ENCODE measurements at regions not wholly inside any gene's neighbourhood (a gene's known extent, or its start where the extent isn't known, plus 50 kb on each side); places are given as distances from the start of the nearest gene placed in this dataset.

- DNase-seq (ENCODE audit: low read depth in 3 of 3) = no peak
These were observed 187.1 kb upstream of the SPEF2 start for GRCh38 chr5:35430381-35431162.

- no peak for DNase-seq (ENCODE audit: low read depth in 3 of 3)
These were observed 189.9 kb upstream of the PRLR start for GRCh38 chr5:35420200-35420599.

- DNase-seq (ENCODE audit: low read depth in 3 of 3) = no peak
These were observed 186.8 kb upstream of the PRLR start for GRCh38 chr5:35417040-35417439.

- DNase-seq (ENCODE audit: low read depth in 3 of 3) = no peak
These were observed 186.1 kb upstream of the PRLR start for GRCh38 chr5:35416217-35416988.

GRCh38 chr5:35415309-35415708, 185.0 kb upstream of the PRLR start:
- DNase-seq (ENCODE audit: low read depth in 3 of 3) = no peak

- no peak for DNase-seq (ENCODE audit: low read depth in 3 of 3)
These were observed 179.1 kb upstream of the PRLR start for GRCh38 chr5:35409361-35409760.

- no peak for DNase-seq (ENCODE audit: low read depth in 3 of 3)
These were observed 177.9 kb upstream of the PRLR start for GRCh38 chr5:35408146-35408545.

GRCh38 chr5:35407697-35408096, 177.4 kb upstream of the PRLR start:
- no peak for DNase-seq (ENCODE audit: low read depth in 3 of 3)

GRCh38 chr5:35405938-35406337, 175.7 kb upstream of the PRLR start:
- no peak for DNase-seq (ENCODE audit: low read depth in 3 of 3)

- DNase-seq (ENCODE audit: low read depth in 3 of 3) = no peak
These were observed 174.4 kb upstream of the PRLR start for GRCh38 chr5:35404701-35405100.

GRCh38 chr5:35393901-35394300, 163.6 kb upstream of the PRLR start:
- no peak for DNase-seq (ENCODE audit: low read depth in 3 of 3)

- DNase-seq (ENCODE audit: low read depth in 3 of 3) = no peak
These were observed 154.4 kb upstream of the PRLR start for GRCh38 chr5:35384658-35385057.

GRCh38 chr5:35383041-35383440, 152.8 kb upstream of the PRLR start:
- DNase-seq (ENCODE audit: low read depth in 3 of 3) = no peak

- no peak for DNase-seq (ENCODE audit: low read depth in 3 of 3)
These were observed 147.4 kb upstream of the PRLR start for GRCh38 chr5:35377653-35378052.

GRCh38 chr5:35374584-35374983, 144.3 kb upstream of the PRLR start:
- no peak for DNase-seq (ENCODE audit: low read depth in 3 of 3)

- no peak for DNase-seq (ENCODE audit: low read depth in 3 of 3)
These were observed 143.0 kb upstream of the PRLR start for GRCh38 chr5:35373249-35373648.

GRCh38 chr5:35372482-35372881, 142.2 kb upstream of the PRLR start:
- DNase-seq (ENCODE audit: low read depth in 3 of 3) = no peak

GRCh38 chr5:35371951-35372426, 141.7 kb upstream of the PRLR start:
- no peak for DNase-seq (ENCODE audit: low read depth in 3 of 3)

GRCh38 chr5:35370871-35371270, 140.6 kb upstream of the PRLR start:
- DNase-seq (ENCODE audit: low read depth in 3 of 3) = no peak

GRCh38 chr5:35369965-35370790, 139.9 kb upstream of the PRLR start:
- no peak for DNase-seq (ENCODE audit: low read depth in 3 of 3)

GRCh38 chr5:35367526-35367925, 137.2 kb upstream of the PRLR start:
- no peak for DNase-seq (ENCODE audit: low read depth in 3 of 3)

GRCh38 chr5:35365758-35366157, 135.5 kb upstream of the PRLR start:
- no peak for DNase-seq (ENCODE audit: low read depth in 3 of 3)

All from stimulated activated CD4-positive, alpha-beta T cell treated with anti-CD3 and anti-CD28 coated beads, TNF-alpha, amount 100 ng/mL, for 24 hours (primary cell).